Suppressor macrophage treated with lipopolysaccharide for 4 hours (primary cell): ENCODE measurements at regions not wholly inside any gene's neighbourhood (a gene's known extent, or its start where the extent isn't known, plus 50 kb on each side); places are given as distances from the start of the nearest gene placed in this dataset.
"Not testable (repeated sequence)": the region's sequence is repeated elsewhere in the genome, so short reads cannot be mapped to it uniquely, and the experiment has no call there.

Source experiments
- DNase-seq: peaks from one replicate; pipeline ENCODE4 v3.0.0-alpha.2; 2020

DNA sequence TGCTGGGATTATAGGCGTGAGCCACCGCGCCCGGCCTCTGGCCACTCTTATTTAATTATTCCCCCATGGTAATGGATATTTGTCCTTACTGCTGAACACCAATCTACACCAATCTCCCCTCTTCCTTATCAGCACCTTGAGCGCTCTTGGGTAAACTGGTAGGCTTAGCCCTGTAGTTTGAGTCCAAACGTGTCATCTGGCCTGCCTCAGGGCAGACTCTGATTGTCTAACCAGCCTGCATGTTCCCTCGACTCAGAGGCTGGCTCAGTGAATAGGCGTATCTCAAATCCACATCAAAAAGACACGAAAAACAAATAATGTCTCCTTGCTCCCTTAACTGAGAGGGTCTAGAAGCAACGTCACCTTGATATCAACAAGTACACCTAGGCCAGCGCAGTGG, 260.9 kb downstream of the TFAP2C start:
- no peak for DNase-seq

DNA sequence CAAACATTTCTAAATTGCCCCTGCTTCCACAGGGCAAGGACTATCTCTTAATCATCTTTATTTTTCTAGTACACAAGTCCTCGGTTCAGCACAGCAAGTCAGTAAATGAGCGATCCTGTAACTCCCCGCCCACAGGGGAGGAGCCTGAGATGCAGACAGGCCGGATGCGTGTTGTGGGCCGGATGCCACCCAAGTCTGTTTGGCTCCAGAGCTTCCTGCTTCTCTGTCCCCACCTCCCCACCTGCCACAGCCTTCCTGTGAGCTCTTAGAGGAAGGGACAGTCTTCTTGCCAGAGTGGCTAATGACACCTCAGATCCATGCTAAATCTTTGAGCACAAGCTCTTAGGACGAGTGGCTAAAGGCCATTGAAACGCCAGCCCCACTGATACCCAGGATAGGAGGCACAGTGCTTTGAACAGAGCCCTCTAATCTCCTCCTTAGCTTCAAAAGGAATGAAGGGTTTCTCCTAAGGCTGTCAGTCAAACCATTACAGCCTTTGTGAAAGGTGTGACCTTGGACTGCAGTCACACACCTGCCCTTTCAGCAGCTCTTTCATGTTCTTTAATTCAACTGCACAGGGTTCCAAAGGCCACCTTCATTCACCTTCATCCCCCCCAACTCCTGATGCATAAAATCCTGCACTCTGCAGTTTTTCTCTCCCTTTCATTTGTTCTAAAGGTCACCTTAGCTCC, 264.3 kb downstream of the TFAP2C start:
- no peak for DNase-seq

DNA sequence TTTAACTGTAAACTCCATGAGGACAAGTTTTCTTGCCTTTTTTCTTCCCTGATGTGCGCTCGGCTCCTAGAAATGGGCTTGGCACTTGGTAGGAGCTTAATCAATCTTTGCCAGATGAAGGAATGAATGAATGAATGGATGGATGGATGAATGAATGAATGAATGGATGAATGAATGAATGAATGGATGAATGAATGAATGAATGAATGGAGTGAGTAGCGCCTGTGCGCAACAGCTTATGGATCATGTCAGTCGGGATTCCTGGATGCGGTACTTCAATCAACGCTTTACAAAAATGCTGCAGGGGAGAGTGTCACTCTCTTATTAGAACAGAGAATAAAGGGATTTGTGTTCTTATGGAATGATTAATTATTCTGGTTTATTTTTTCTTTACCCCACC, 267.3 kb downstream of the TFAP2C start:
- no peak for DNase-seq

DNA sequence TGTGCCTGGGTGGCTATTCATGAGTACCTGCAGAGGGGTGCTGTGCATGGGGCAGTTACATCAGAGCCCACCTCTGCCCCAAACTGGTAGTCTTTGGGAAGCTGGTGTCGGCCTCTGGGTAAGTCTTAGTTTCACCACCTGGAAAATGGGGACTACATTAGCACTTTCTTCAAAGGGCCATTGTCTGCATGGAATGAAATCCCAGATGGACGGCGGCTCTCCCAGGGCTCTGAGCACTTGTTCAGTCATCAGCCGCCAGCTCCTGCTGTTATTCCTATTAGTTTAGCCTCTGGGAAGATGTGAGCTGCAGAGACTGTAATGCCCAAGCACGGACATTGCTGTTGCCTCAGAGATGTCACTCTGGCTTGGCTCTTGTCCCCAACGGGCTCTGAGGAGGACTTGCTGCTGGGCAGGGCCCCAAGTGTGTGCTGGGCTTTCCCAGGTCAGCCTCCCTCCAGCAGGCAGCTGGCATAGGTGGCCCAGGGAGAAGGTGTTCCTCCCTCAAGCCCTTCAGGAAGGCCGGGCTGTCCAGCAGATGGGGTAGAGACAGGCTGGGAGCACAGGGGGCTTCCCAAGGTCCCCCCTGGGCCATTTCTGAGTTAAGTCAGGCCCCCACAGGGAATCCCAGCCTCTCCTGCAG, 268.3 kb downstream of the TFAP2C start:
- no peak for DNase-seq

DNA sequence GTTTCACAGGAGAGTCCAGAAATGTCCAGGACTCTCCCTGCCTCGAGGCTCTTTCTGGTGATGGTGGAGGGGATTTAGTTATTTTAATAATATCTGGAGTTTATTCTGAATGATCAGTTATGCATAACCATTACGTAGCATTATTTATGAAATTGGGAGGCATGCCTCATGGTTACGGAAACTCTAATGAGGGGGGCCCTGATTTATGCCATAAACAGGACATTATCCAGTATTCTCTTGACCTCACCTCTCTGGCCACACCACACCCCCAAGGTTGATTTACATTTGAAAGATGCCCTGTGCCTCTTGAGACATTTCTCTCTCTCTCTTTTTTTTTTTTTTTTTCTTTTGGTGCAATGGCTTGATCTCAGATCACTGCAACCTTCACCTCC, 268.8 kb downstream of the TFAP2C start:
- no peak for DNase-seq

DNA sequence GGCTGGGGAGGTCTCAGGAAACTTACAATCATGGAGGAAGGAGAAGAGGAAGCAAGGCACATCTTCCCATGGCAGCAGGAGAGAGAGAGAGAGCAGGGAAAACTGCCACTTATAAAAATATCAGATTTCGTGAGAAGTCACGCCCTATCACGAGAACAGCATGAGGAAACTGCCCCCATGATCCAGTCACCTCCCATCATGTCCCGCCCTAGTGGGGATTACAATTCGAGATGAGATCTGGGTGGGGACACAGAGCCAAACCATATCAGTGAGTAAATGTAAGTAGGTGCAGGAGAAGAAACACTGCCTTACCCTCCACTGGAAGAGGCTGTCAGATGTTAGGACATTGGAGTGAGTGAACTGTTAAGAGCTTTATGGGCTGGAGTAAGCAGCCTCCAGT, 270.4 kb downstream of the TFAP2C start:
- no peak for DNase-seq

DNA sequence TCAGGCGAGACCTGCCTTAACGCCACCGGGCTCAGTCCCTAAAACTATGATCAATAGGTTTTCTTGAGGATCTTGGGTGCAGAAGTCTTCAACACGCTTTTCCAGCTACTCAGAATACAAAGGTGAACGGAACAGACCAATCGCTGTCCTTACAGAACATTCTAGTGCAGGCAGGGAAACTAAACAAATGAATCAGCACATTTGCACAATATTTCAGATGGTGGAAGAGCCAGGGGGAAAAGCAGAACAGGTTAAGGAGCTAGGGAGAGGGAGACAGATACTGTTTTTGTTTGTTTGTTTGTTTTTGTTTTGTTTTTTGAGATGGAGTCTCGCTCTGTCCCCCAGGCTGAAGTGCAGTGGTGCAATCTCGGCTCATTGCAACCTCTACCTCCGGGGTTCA, 271.1 kb downstream of the TFAP2C start:
- DNase-seq = no peak

DNA sequence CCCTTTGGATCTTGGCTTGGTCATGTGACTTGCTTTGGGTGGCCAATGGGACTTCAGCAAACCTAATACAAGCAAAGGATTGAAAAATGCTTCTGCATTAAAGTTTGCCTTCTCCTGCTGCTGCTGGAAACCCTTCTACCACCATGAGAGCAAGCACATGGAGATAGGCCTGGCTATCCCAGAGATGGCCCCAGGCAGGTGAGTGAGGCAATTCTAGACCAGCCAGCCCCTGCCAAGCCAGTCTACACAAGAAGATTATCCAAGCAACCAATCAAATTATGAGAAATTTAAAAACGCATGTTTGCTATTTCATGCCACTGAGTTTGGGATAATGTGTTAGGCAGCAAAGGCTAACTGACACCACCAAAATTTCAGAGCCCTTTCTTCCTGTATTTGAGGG, 274.3 kb downstream of the TFAP2C start:
- no peak for DNase-seq

DNA sequence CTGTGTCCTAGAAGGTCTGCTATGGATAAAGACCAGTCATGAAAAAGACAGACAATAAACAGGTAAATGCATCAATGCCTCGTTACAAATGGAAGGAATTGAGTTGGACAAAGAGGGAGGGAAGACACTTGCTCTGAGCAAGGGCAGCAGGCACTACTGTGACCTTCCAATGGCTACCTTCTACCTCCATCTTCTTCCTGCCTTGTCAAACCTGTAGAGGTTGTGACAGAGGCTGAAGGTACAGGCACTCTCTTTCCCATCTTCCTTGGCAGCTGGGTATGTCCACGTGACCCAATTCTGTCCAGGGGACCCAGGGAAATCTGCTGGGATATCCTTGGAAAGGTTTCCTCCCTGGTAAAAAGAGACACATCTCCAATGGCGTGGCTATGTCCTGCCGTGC, 274.8 kb downstream of the TFAP2C start:
- no peak for DNase-seq

DNA sequence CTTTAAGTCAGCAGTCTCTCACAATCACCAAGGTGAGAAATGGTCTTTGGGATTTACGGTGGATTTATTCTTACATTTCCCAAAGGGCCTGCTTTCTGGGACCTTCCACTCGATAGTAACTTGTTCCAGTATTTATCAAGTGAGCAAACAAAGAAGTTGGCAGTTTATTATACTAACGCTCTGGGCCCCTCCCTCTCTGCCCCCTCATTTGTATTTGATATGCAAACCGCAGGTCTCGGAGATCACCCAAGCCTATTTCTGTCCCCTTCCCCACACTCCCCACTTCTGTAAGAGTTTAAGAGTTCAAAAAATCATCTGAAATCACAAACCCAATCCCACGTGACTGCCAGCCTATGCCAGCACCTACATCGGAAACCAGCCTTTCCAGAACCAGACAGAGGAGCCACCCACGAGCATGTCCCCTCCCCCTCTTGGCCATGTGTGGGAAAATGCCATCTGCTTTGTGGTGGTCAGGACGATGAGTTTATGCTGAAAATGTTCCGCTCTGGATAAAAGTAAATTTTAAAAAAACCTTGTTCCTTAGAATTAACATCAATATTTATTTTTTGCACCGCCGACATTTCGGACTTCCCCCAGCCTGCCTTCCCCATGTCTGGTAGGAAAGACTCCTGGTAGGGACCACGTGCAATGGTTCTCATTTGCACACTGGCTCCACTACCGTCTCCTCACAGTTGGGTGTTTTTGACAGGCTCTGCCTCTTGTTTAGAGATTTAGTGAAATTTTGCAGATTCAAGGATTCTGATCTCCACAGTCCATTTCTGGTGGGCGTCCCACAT, 281.0 kb downstream of the TFAP2C start:
- no peak for DNase-seq

GRCh38 chr20:56911946-56912345, 282.8 kb downstream of the TFAP2C start:
- no peak for DNase-seq

GRCh38 chr20:56914532-56914931, 285.4 kb downstream of the TFAP2C start:
- no peak for DNase-seq

DNA sequence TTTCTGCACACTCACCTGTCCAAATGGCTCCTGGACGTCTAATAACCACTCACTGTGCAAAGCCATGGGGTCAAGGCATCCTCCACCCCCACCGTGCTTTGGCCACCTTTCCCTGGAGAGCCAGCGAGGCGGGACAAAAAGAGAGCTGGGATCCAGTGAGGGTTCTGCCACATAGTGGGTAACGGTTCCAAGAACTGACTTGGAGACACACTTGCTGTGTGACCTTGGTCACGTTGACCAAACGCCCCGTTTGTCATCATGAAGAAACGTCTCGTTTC, 287.2 kb downstream of the TFAP2C start:
- DNase-seq = no peak

DNA sequence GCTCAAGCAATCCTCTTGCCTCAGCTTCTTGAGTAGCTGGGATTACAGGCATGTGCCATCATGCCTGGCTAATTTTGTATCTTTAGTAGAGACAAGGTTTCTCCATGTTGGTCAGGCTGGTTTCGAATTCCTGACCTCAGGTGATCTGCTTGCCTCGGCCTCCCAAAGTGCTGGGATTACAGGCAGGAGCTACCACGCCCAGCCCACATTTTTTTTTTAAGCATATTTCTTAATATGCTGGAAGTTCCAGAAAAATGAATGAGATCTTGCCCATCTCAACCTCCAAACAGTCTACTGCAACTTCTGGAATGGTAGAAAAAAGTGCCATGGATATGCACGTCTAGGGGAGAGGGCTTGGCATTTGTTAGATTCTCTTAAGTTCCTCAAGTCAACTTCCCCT, 290.9 kb downstream of the TFAP2C start:
- DNase-seq = not testable (repeated sequence)

- no peak for DNase-seq
Measured at GRCh38 chr20:56922497-56922896, 293.4 kb downstream of the TFAP2C start.

DNA sequence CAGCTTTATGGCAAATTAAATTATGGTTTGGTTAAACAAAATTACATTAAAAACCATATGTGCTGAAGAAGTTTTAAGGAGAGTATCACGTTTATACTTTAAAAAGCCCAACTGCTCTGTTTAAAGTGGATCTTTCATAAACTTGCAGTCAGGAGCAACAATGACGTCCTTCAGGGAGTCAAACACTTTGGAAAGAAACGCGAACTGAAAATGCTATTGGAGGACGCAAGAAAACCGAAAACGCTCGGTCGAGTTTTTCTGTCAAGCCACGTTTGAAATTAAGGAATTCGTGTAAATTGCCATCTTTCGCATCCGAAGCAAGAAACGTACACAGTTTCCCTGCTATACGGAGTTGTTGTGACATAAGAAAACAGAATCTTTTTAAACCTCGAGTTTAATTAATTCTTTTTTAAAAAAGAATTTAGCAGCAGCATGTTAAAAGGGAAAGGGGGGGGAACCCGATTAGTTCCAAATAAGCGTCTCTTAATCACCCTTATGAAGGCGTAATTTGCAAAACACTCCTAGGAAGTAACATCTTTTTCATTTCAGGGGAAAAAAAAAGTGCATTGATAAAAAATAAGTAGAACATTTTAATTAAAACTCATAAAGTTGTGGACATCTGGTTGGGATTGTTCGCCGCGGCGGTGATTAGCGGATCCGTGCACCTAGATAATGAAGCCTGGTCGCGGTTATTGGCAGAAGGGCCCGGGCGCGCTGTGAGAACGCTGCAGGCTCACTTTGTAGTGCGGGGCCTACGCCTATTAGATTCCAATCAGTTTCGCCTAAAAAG, 295.4 kb downstream of the TFAP2C start:
- DNase-seq = no peak

DNA sequence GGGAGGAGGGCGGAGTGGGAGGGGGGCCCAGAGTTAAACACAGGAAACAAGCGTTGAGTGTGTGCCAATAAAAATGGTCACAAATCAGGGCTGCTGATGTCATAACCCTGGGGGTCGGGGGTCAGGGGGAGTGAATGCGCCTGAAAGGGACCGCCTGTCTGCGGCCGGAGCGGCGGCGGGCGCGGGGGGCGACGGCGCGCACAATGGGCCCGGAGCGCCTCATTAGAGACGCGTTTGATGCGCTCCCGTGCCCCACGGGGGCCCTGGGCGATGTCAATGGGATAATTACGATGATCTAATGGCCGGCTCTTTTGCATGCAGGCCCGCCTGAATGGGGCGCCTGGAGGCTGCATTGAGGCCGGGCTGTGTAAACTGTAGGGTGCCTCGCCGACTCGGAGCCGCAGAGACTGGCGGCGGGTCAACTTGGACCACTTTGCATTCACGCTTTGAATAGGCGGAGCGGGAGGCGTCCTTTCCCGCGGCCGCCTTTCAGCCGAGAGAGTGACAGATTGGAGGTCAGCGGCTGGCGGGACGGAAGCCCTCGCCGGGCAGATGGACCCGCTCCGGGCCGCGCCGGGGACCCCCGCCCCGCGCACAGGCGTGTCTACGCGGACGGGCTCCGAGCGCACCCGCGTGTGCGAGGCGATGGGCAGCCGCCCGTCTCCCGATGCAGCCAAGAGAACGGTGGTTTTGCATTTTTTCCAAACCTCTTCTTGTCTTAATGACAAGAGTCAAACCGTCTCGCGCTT, 296.1 kb downstream of the TFAP2C start:
- no peak for DNase-seq

DNA sequence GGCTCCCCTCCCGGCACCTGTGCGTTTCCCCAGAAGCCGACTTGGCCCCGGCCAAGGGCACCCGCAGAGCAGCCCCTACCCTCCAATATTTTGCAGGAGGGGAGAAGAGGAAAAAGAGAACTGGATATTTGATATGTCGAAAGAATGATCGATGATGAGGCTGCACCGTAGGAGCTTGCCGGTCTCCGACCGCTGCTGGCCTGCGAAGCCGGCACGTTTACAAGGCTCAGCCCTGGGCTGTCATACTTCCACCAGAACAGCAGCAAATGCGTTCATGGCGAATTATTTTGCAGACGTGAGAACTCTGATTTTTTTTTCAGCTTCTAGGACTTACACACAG, 296.7 kb downstream of the TFAP2C start:
- no peak for DNase-seq

GRCh38 chr20:56926501-56926900, 297.4 kb downstream of the TFAP2C start:
- no peak for DNase-seq

GRCh38 chr20:56927127-56927526, 298.0 kb downstream of the TFAP2C start:
- no peak for DNase-seq

DNA sequence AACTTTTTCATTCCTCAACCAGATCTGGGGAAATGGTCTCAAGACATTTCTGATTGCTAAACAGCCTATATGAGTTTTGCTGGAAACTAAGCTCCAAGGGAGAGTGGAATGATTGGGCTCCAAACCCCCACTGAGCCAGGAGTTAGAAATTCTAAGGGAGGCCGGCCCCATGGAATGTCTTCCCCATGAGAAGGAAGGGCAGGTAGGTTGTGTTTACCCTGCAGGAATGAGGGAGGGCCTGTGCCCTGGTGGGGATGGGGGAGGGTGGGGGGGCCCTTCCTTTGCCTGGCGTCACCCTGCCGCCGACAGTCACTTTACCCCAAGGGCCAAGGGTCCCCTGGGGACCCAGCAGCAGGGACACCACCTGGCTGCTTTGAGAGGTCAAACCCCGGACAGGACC, 298.9 kb downstream of the TFAP2C start:
- DNase-seq = no peak

DNA sequence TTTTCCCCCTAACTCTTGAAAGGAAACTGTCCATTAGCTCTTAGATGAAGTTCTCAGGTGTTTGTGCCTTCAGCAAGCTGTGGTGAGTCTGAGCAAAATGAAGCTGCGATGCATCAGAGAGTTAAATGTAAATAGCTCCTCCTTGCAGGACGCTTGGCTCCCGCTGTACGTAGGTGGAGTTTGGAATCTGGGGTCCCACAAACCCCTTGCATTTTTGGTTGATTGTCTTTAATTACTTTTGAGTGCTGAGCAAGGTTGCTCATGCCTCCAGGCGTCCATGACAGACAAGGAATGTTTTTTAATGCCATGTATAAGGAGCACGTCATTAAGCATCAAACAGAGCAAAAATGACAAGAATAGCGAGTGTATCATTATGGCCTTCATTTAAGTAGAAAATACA, 300.5 kb downstream of the TFAP2C start:
- no peak for DNase-seq

GRCh38 chr20:56930876-56931275, 301.8 kb downstream of the TFAP2C start:
- no peak for DNase-seq
